SKM-1 treated with dmso at 0.1 percent for 144 hours (cell line): ENCODE measurements at regions not wholly inside any gene's neighbourhood (a gene's known extent, or its start where the extent isn't known, plus 50 kb on each side); places are given as distances from the start of the nearest gene placed in this dataset.

Experiments used
- DNase-seq: peaks from one replicate; lab custom pipeline; 2025; ENCODE audit not compliant: unreplicated experiment; lab: John Stamatoyannopoulos, UW

- DNase-seq: no peak
These were observed 113.2 kb upstream of the EEA1 start for GRCh38 chr12:93042283-93042682.

GRCh38 chr12:93042684-93043083 lies 113.6 kb upstream of the EEA1 start:
- no peak for DNase-seq

GRCh38 chr12:93043192-93043876 lies 114.2 kb upstream of the EEA1 start:
- no peak for DNase-seq

GRCh38 chr12:93043877-93044209 lies 114.7 kb upstream of the EEA1 start:
- DNase-seq: no peak

- no peak for DNase-seq
These were observed 118.0 kb upstream of the EEA1 start for GRCh38 chr12:93047118-93047517.

GRCh38 chr12:93048656-93049055 lies 119.6 kb upstream of the EEA1 start:
- DNase-seq: no peak

- DNase-seq: no peak
These were observed 121.1 kb upstream of the EEA1 start for GRCh38 chr12:93050026-93050747.

GRCh38 chr12:93050748-93051081 lies 121.6 kb upstream of the EEA1 start:
- no peak for DNase-seq

- no peak for DNase-seq
These were observed 124.9 kb upstream of the EEA1 start for GRCh38 chr12:93054021-93054420.

GRCh38 chr12:93055221-93055620 lies 126.1 kb upstream of the EEA1 start:
- no peak for DNase-seq

- DNase-seq: no peak
These were observed 128.0 kb upstream of the EEA1 start for GRCh38 chr12:93056971-93057535.

GRCh38 chr12:93058280-93058679 lies 129.2 kb upstream of the EEA1 start:
- no peak for DNase-seq

GRCh38 chr12:93059288-93059687 lies 130.2 kb upstream of the EEA1 start:
- no peak for DNase-seq

GRCh38 chr12:93059925-93060665 lies 131.0 kb upstream of the EEA1 start:
- no peak for DNase-seq

GRCh38 chr12:93060666-93061472 lies 131.8 kb upstream of the EEA1 start:
- no peak for DNase-seq

GRCh38 chr12:93061473-93062419 lies 132.7 kb upstream of the EEA1 start:
- no peak for DNase-seq

GRCh38 chr12:93065896-93066295 lies 136.8 kb upstream of the EEA1 start:
- DNase-seq: no peak

- no peak for DNase-seq
These were observed 143.2 kb upstream of the EEA1 start for GRCh38 chr12:93072340-93072739.

- no peak for DNase-seq
These were observed 144.2 kb upstream of the EEA1 start for GRCh38 chr12:93073324-93073723.

GRCh38 chr12:93078059-93078458 lies 149.0 kb upstream of the EEA1 start:
- DNase-seq: no peak
